ENCODE measurements at regions not wholly inside any gene's neighbourhood (a gene's known extent, or its start where the extent isn't known, plus 50 kb on each side); places are given as distances from the start of the nearest gene placed in this dataset.

DNA sequence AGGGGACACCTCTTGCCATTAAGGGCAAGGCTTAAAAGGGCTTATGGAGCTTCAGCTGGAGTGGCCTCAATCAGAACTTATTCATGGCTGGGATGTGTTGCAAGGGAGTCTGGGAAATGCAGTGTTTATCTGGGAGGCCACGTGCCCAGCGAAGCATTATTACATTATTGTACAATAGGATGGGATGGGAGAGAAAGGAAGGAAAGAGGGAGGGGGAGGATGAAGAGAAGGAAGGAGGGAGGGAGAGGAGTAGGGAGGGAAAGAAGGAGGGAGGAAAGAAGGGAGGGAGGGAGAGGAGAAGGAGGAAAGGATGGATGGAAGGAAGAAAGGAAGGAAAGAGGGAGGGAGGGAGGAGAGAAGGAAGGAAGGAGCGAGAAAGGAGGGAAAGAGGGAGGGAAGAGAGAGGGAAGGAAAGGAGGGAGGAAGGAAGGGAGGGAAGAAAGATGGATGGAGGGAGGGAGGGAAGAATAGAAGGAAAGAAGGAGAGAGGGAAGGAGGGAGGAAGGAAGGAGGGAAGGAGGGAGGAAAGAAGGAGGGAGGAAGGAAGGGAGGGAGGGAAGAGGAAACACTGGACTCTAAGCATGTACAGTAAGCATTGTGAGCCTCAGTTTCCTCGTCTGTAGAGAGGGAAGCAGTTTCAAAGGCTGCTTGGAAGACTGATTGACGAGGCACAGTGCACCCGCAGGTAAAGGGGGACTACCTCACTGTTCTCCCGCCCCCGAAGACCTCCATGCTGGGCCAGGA lies 62.2 kb downstream of the MYEOV start:
- H3K4me1 ChIP-seq (ENCODE audit: insufficient read depth, low read length) = no peaks in the 10 kb centered on the region
- H4K20me1 ChIP-seq (ENCODE audit: insufficient read depth, low read length) = peaks cover 5% of the 10 kb centered on the region; the same call in 1 of the 2 replicates
- TF ChIP-seq CTCF (IDR thresholded peaks at IDR 0.05; ENCODE audit: borderline replicate concordance, extremely low read depth, low read length, poor library complexity, severe bottlenecking) = no peak
- no peak for TF ChIP-seq EZH2 (IDR thresholded peaks at IDR 0.05; ENCODE audit: borderline replicate concordance, low read depth, low read length, severe bottlenecking)
- no peak overlapping the region for H3K9ac ChIP-seq (ENCODE audit: low read depth, low read length)
- no peak for ATAC-seq (ENCODE audit: insufficient read depth, low read depth)
- H3K9me3 ChIP-seq (ENCODE audit: insufficient read depth, low read length, severe bottlenecking) = peaks cover 5% of the 10 kb centered on the region
- H3K4me3 ChIP-seq (ENCODE audit: low read depth in 1 of 2, low read length in 2 of 2) = no peak overlapping the region
- no peaks in the 10 kb centered on the region for H3K79me2 ChIP-seq (ENCODE audit: insufficient read depth, low read length)
- no peak overlapping the region for H3K27ac ChIP-seq (ENCODE audit: low read length)
- no peak overlapping the region for H2AFZ ChIP-seq (ENCODE audit: low read depth, low read length)
- DNase-seq = no peak
- H3K4me2 ChIP-seq (ENCODE audit: insufficient read depth, low read length) = no peak overlapping the region
- no peaks in the 10 kb centered on the region for H3K36me3 ChIP-seq (ENCODE audit: insufficient read depth, low read length)
- H3K27me3 ChIP-seq (ENCODE audit: insufficient read depth, low read length, poor library complexity) = peaks cover 3% of the 10 kb centered on the region

DNA sequence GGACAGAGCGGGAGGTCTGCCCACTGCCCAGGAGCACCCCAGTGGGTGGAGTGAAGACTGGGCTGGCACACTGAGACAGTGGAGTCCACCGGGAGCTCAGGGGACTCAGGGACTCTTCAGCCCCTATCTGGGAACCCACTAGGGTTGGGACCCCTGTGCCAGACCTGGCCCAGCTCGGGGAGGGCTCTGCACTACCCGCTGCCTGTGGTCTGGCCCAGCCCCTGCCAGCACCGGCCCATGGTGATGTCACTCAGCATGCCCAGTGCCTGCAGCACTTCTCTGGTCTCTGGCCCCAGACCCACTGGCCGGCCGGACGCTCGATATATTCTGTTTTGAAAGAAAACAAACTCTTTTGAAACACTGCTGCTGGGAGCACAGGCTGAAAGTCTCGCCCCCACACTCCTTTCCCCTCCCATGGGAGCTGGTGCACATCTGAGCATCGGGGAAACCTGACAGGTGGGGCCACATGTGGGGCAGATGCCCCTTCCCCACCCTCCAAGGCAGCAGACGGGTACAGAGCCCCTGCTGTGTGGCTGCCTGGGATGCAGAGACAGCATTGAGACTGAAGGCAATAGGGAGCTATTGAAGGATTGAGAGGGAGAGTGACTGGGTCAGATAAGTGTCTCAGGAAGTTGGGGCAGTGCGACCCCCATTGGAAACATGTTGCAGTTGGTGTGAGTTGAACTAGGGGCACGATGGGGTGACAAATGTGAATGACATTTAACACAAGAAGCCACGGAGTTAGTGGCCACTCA lies 62.9 kb downstream of the MYEOV start:
- H3K79me2 ChIP-seq (ENCODE audit: insufficient read depth, low read length) = no peaks in the 10 kb centered on the region
- H3K4me2 ChIP-seq (ENCODE audit: insufficient read depth, low read length) = no peak overlapping the region
- H4K20me1 ChIP-seq (ENCODE audit: insufficient read depth, low read length) = peaks cover 5% of the 10 kb centered on the region; the same call in 1 of the 2 replicates
- H2AFZ ChIP-seq (ENCODE audit: low read depth, low read length) = no peak overlapping the region
- H3K9me3 ChIP-seq (ENCODE audit: insufficient read depth, low read length, severe bottlenecking) = peaks cover 5% of the 10 kb centered on the region
- no peak for DNase-seq
- no peaks in the 10 kb centered on the region for H3K36me3 ChIP-seq (ENCODE audit: insufficient read depth, low read length)
- no peak overlapping the region for H3K4me3 ChIP-seq (ENCODE audit: low read depth in 1 of 2, low read length in 2 of 2)
- TF ChIP-seq CTCF (IDR thresholded peaks at IDR 0.05; ENCODE audit: borderline replicate concordance, extremely low read depth, low read length, poor library complexity, severe bottlenecking) = no peak
- TF ChIP-seq EZH2 (IDR thresholded peaks at IDR 0.05; ENCODE audit: borderline replicate concordance, low read depth, low read length, severe bottlenecking) = no peak
- H3K9ac ChIP-seq (ENCODE audit: low read depth, low read length) = no peak overlapping the region
- no peak overlapping the region for H3K27ac ChIP-seq (ENCODE audit: low read length)
- ATAC-seq (ENCODE audit: insufficient read depth, low read depth) = no peak
- no peaks in the 10 kb centered on the region for H3K4me1 ChIP-seq (ENCODE audit: insufficient read depth, low read length)
- H3K27me3 ChIP-seq (ENCODE audit: insufficient read depth, low read length, poor library complexity) = no peaks in the 10 kb centered on the region

DNA sequence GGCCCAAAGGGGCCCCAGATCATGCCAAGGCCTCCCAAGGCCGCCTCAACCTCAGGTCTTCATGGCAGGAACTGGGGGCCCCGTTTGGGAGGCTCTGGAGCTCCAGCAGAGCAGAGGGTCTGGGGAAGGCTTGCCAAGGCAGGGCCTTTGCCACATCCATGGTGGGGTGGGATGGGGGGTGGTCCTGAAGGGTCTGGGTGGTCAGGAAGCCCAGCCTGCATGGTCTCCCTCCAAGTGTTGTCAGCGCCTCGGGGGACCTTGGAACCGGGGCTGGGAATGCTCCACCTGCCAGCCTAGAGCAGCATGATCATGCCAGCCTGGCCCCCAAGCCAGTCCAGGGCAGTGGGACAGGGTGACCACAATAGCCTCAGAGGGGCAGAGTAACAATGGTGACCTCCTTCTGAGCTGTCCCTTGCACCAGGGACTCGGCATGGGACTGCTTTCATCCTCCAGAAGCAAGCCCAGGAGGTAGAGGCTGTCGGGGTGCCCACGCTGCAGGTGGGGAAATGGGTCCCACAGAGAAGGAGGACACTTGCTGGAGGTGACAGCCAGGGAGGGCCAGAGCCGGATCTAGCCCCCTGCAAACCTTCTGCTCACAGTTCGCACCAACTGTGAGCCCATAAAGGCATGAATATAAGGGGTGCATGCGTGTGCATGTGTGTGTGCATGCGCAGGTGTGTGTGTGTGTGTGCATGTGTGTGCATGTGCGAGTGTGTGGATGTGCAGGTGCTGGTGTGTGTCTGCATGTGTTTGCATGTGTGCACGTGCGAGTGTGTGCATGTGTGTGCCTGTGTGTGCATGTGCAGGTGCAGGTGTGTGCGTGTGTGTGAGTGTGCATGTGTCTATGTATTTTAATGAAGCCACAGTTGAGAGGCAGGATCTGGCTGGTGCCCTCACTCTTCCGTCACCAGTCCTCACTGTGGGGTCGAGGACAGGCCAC lies 63.8 kb downstream of the MYEOV start:
- Histone ChIP-seq H3K79me2 (ENCODE audit: insufficient read depth, low read length) (no peaks in the 10 kb centered on the region), H3K4me3 (ENCODE audit: low read depth in 1 of 2, low read length in 2 of 2) (no peak overlapping the region), H3K9ac (ENCODE audit: low read depth, low read length) (no peak overlapping the region), H4K20me1 (ENCODE audit: insufficient read depth, low read length) (peaks cover 5% of the 10 kb centered on the region; the same call in 1 of the 2 replicates), H3K9me3 (ENCODE audit: insufficient read depth, low read length, severe bottlenecking) (peaks cover 5% of the 10 kb centered on the region), H3K27ac (ENCODE audit: low read length) (no peak overlapping the region), H3K36me3 (ENCODE audit: insufficient read depth, low read length) (no peaks in the 10 kb centered on the region), H3K27me3 (ENCODE audit: insufficient read depth, low read length, poor library complexity) (no peaks in the 10 kb centered on the region), H2AFZ (ENCODE audit: low read depth, low read length) (no peak overlapping the region), H3K4me1 (ENCODE audit: insufficient read depth, low read length) (no peaks in the 10 kb centered on the region), H3K4me2 (ENCODE audit: insufficient read depth, low read length) (no peak overlapping the region)
- ATAC-seq (ENCODE audit: insufficient read depth, low read depth) (no peak), DNase-seq (no peak)
- TF ChIP-seq CTCF (IDR thresholded peaks at IDR 0.05; ENCODE audit: borderline replicate concordance, extremely low read depth, low read length, poor library complexity, severe bottlenecking) = no peak
- TF ChIP-seq EZH2 (IDR thresholded peaks at IDR 0.05; ENCODE audit: borderline replicate concordance, low read depth, low read length, severe bottlenecking) = no peak
